GM18502 (cell line): ENCODE measurements at regions not wholly inside any gene's neighbourhood (a gene's known extent, or its start where the extent isn't known, plus 50 kb on each side); places are given as distances from the start of the nearest gene placed in this dataset.
"Not testable (repeated sequence)": the region's sequence is repeated elsewhere in the genome, so short reads cannot be mapped to it uniquely, and the experiment has no call there.

ENCODE experiments used
- ATAC-seq: cut with Tn5 transposase; IDR thresholded peaks from one replicate; pipeline ENCODE4 v1.9.1; 2021; ENCODE audit warnings: mild to moderate bottlenecking; ENCODE audit not compliant: unreplicated experiment, poor library complexity

- no peak for ATAC-seq
Observed at GRCh38 chr13:30072818-30073186, 222.4 kb upstream of the UBL3 start.

- ATAC-seq: no peak
Observed at GRCh38 chr13:30071969-30072817, 221.8 kb upstream of the UBL3 start.

GRCh38 chr13:30065181-30065580 is 214.8 kb upstream of the UBL3 start:
- ATAC-seq: no peak

- no peak for ATAC-seq
Observed at GRCh38 chr13:30063892-30064291, 213.5 kb upstream of the UBL3 start.

- ATAC-seq: no peak
Observed at GRCh38 chr13:30061217-30061616, 210.8 kb upstream of the UBL3 start.

- ATAC-seq: no peak
Observed at GRCh38 chr13:30058429-30058828, 208.0 kb upstream of the UBL3 start.

GRCh38 chr13:30054546-30054945 is 204.1 kb upstream of the UBL3 start:
- not testable (repeated sequence) for ATAC-seq

- ATAC-seq: no peak
Observed at GRCh38 chr13:30053939-30054338, 203.5 kb upstream of the UBL3 start.

- ATAC-seq: no peak
Observed at GRCh38 chr13:30052120-30052519, 201.7 kb upstream of the UBL3 start.

- no peak for ATAC-seq
Observed at GRCh38 chr13:30051531-30052060, 201.2 kb upstream of the UBL3 start.

GRCh38 chr13:30049692-30050091 is 199.3 kb upstream of the UBL3 start:
- ATAC-seq: no peak

GRCh38 chr13:30047154-30047874 is 196.9 kb upstream of the UBL3 start:
- no peak for ATAC-seq

- no peak for ATAC-seq
Observed at GRCh38 chr13:30045916-30046704, 195.7 kb upstream of the UBL3 start.

GRCh38 chr13:30044932-30045331 is 194.5 kb upstream of the UBL3 start:
- ATAC-seq: no peak

GRCh38 chr13:30043631-30043925 is 193.2 kb upstream of the UBL3 start:
- no peak for ATAC-seq

- ATAC-seq: no peak
Observed at GRCh38 chr13:30042891-30043630, 192.6 kb upstream of the UBL3 start.

- ATAC-seq: no peak
Observed at GRCh38 chr13:30042272-30042671, 191.9 kb upstream of the UBL3 start.

GRCh38 chr13:30039511-30039911 is 189.1 kb upstream of the UBL3 start:
- no peak for ATAC-seq

- no peak for ATAC-seq
Observed at GRCh38 chr13:30038884-30039283, 188.5 kb upstream of the UBL3 start.

- ATAC-seq: no peak
Observed at GRCh38 chr13:30037766-30038165, 187.3 kb upstream of the UBL3 start.
